HK-2 (cell line): ENCODE measurements at regions not wholly inside any gene's neighbourhood (a gene's known extent, or its start where the extent isn't known, plus 50 kb on each side); places are given as distances from the start of the nearest gene placed in this dataset.

Experiments used
- DNase-seq: peaks from one replicate; pipeline ENCODE4 v3.0.0-alpha.2; 2018; ENCODE audit not compliant: unreplicated experiment

GRCh38 chr15:58269455-58270414 is 131.6 kb downstream of the AQP9 start:
- peak; percentile 26 for DNase-seq

GRCh38 chr15:58271410-58271809 is 133.2 kb downstream of the AQP9 start:
- DNase-seq = no peak

GRCh38 chr15:58273104-58273503 is 134.9 kb downstream of the AQP9 start:
- DNase-seq = no peak

GRCh38 chr15:58274885-58275284 is 136.7 kb downstream of the AQP9 start:
- DNase-seq = no peak

- DNase-seq = no peak
Observed at GRCh38 chr15:58275785-58276184, 137.6 kb downstream of the AQP9 start.

GRCh38 chr15:58276924-58277323 is 138.7 kb downstream of the AQP9 start:
- no peak for DNase-seq

GRCh38 chr15:58277333-58277732 is 139.2 kb downstream of the AQP9 start:
- no peak for DNase-seq

- no peak for DNase-seq
Observed at GRCh38 chr15:58279106-58279505, 140.9 kb downstream of the AQP9 start.

- no peak for DNase-seq
Observed at GRCh38 chr15:58279654-58280053, 141.5 kb downstream of the AQP9 start.

GRCh38 chr15:58282060-58282708 is 144.0 kb downstream of the AQP9 start:
- DNase-seq = no peak

GRCh38 chr15:58283302-58283701 is 145.1 kb downstream of the AQP9 start:
- no peak for DNase-seq

GRCh38 chr15:58284293-58284692 is 146.1 kb downstream of the AQP9 start:
- no peak for DNase-seq

GRCh38 chr15:58285212-58285920 is 146.4 kb upstream of the LIPC start:
- DNase-seq = no peak

- DNase-seq = no peak
Observed at GRCh38 chr15:58285921-58286278, 145.9 kb upstream of the LIPC start.

GRCh38 chr15:58286523-58286922 is 145.3 kb upstream of the LIPC start:
- no peak for DNase-seq

- no peak for DNase-seq
Observed at GRCh38 chr15:58287891-58288290, 143.9 kb upstream of the LIPC start.

- DNase-seq = no peak
Observed at GRCh38 chr15:58288592-58288991, 143.2 kb upstream of the LIPC start.

GRCh38 chr15:58291848-58292247 is 139.9 kb upstream of the LIPC start:
- DNase-seq = no peak

- no peak for DNase-seq
Observed at GRCh38 chr15:58292751-58293175, 139.0 kb upstream of the LIPC start.

GRCh38 chr15:58293622-58294550 is 137.9 kb upstream of the LIPC start:
- DNase-seq = no peak

GRCh38 chr15:58294681-58295254 is 137.0 kb upstream of the LIPC start:
- DNase-seq = no peak
